Astrocyte (in vitro differentiated cells and primary cell): ENCODE measurements at regions not wholly inside any gene's neighbourhood (a gene's known extent, or its start where the extent isn't known, plus 50 kb on each side); places are given as distances from the start of the nearest gene placed in this dataset.

Experiments
- DNase-seq: peaks from one replicate; pipeline ENCODE4 v3.0.0-alpha.2; 2010; ENCODE audit warnings: low read depth
- FAIRE-seq: peaks from 2 replicates; lab custom pipeline; 2011; peaks lifted over from hg19 to GRCh38; lab: Jason Lieb, UNC
- H2AFZ ChIP-seq: 2 replicates; pipeline ENCODE4 v1.6.0; 2012; ENCODE audit warnings: low read depth, low read length, inconsistent platforms
- H3K27ac ChIP-seq: 2 replicates; pipeline ENCODE4 v1.5.1; 2011; ENCODE audit warnings: low read depth, low read length, inconsistent platforms
- H3K27me3 ChIP-seq: 2 replicates; pipeline ENCODE4 v1.6.0; 2011; ENCODE audit warnings: low read length, inconsistent platforms; ENCODE audit not compliant: insufficient read depth
- H3K36me3 ChIP-seq: 2 replicates; pipeline ENCODE4 v1.5.1; 2011; ENCODE audit warnings: low read length, inconsistent platforms; ENCODE audit not compliant: insufficient read depth
- H3K4me1 ChIP-seq: 2 replicates; pipeline ENCODE4 v1.5.1; 2011; ENCODE audit warnings: low read length, inconsistent platforms; ENCODE audit not compliant: insufficient read depth
- H3K4me2 ChIP-seq: 2 replicates; pipeline ENCODE4 v1.6.0; 2012; ENCODE audit warnings: low read length, inconsistent platforms
- H3K4me3 ChIP-seq: 2 replicates; pipeline ENCODE4 v1.5.1; 2011; ENCODE audit warnings: low read depth, mild to moderate bottlenecking, low read length, inconsistent platforms; ENCODE audit not compliant: insufficient read depth
- H3K79me2 ChIP-seq: 2 replicates; pipeline ENCODE4 v1.6.0; 2012; ENCODE audit warnings: mild to moderate bottlenecking, low read length, inconsistent platforms; ENCODE audit not compliant: insufficient read depth
- H3K9ac ChIP-seq: 2 replicates; pipeline ENCODE4 v1.6.0; 2012; ENCODE audit warnings: mild to moderate bottlenecking, low read length, inconsistent platforms
- H3K9me3 ChIP-seq: 2 replicates; pipeline ENCODE4 v1.5.1; 2012; ENCODE audit warnings: low read depth, mild to moderate bottlenecking, low read length, inconsistent platforms; ENCODE audit not compliant: insufficient read depth
- H4K20me1 ChIP-seq: 2 replicates; pipeline ENCODE4 v1.6.0; 2012; ENCODE audit warnings: low read length, inconsistent platforms; ENCODE audit not compliant: insufficient read depth
- H3K27ac Mint-ChIP-seq: one replicate; pipeline ENCODE4 v1.8.0; 2021; ENCODE audit warnings: mild to moderate bottlenecking, mixed read lengths; ENCODE audit not compliant: unreplicated experiment
- H3K27me3 Mint-ChIP-seq: one replicate; pipeline ENCODE4 v1.8.0; 2021; ENCODE audit warnings: low read depth, mixed read lengths; ENCODE audit not compliant: unreplicated experiment
- H3K36me3 Mint-ChIP-seq: one replicate; pipeline ENCODE4 v1.8.0; 2021; ENCODE audit warnings: low read depth, mixed read lengths; ENCODE audit not compliant: unreplicated experiment
- H3K4me1 Mint-ChIP-seq: one replicate; pipeline ENCODE4 v1.8.0; 2021; ENCODE audit warnings: low read depth, mixed read lengths; ENCODE audit not compliant: unreplicated experiment
- H3K4me3 Mint-ChIP-seq: one replicate; pipeline ENCODE4 v1.8.0; 2021; ENCODE audit warnings: mild to moderate bottlenecking, moderate library complexity, mixed read lengths; ENCODE audit not compliant: unreplicated experiment
- H3K9me3 Mint-ChIP-seq: one replicate; pipeline ENCODE4 v1.8.0; 2021; ENCODE audit warnings: mild to moderate bottlenecking, mixed read lengths; ENCODE audit not compliant: unreplicated experiment
- CTCF ChIP-seq: IDR thresholded peaks from 2 replicates; pipeline ENCODE4 v1.5.1; 2011; ENCODE audit warnings: low read depth, mild to moderate bottlenecking, inconsistent platforms, low read length, moderate library complexity; ENCODE audit not compliant: insufficient read depth
- EZH2 ChIP-seq: IDR thresholded peaks from 2 replicates; pipeline ENCODE4 v1.6.1; 2012; ENCODE audit warnings: mild to moderate bottlenecking, low read length, inconsistent platforms; ENCODE audit not compliant: insufficient read depth

GRCh38 chr2:173785813-173786212 lies 179.4 kb downstream of the SP3 start:
- H3K9me3 Mint-ChIP-seq = no peaks in the 10 kb centered on the region
- DNase-seq (no peak), FAIRE-seq (no peak)
- Histone ChIP-seq H3K9ac (no peak overlapping the region), H3K4me1 (no peaks in the 10 kb centered on the region), H3K4me3 (no peak overlapping the region), H3K27ac (no peak overlapping the region), H3K9me3 (no peaks in the 10 kb centered on the region), H4K20me1 (no peaks in the 10 kb centered on the region), H2AFZ (no peak overlapping the region), H3K36me3 (no peaks in the 10 kb centered on the region), H3K79me2 (no peaks in the 10 kb centered on the region), H3K27me3 (no peaks in the 10 kb centered on the region), H3K4me2 (no peak overlapping the region)
- TF ChIP-seq CTCF (no peak), EZH2 (no peak)
- H3K27me3 Mint-ChIP-seq = peaks cover 5% of the 10 kb centered on the region
- no peaks in the 10 kb centered on the region for H3K36me3 Mint-ChIP-seq
- no peak overlapping the region for H3K4me3 Mint-ChIP-seq
- H3K27ac Mint-ChIP-seq = no peak overlapping the region
- no peaks in the 10 kb centered on the region for H3K4me1 Mint-ChIP-seq

GRCh38 chr2:173791502-173791901 lies 173.7 kb downstream of the SP3 start:
- Histone ChIP-seq H3K36me3 (no peaks in the 10 kb centered on the region), H3K4me2 (no peak overlapping the region), H3K9ac (no peak overlapping the region), H3K4me3 (no peak overlapping the region), H3K79me2 (no peaks in the 10 kb centered on the region), H3K9me3 (no peaks in the 10 kb centered on the region), H3K27me3 (no peaks in the 10 kb centered on the region), H4K20me1 (no peaks in the 10 kb centered on the region), H3K4me1 (no peaks in the 10 kb centered on the region), H3K27ac (no peak overlapping the region), H2AFZ (no peak overlapping the region)
- H3K9me3 Mint-ChIP-seq = no peaks in the 10 kb centered on the region
- TF ChIP-seq EZH2 (no peak), CTCF (no peak)
- no peak for FAIRE-seq
- H3K27me3 Mint-ChIP-seq = peaks cover 9% of the 10 kb centered on the region
- H3K36me3 Mint-ChIP-seq = no peaks in the 10 kb centered on the region
- H3K4me1 Mint-ChIP-seq = peaks cover 2% of the 10 kb centered on the region
- no peak overlapping the region for H3K27ac Mint-ChIP-seq
- DNase-seq = no peak
- no peak overlapping the region for H3K4me3 Mint-ChIP-seq

- Histone ChIP-seq H3K27me3 (no peaks in the 10 kb centered on the region), H3K27ac (no peak overlapping the region), H2AFZ (no peak overlapping the region), H3K79me2 (no peaks in the 10 kb centered on the region), H3K9ac (no peak overlapping the region), H3K4me3 (no peak overlapping the region), H4K20me1 (no peaks in the 10 kb centered on the region), H3K4me1 (no peaks in the 10 kb centered on the region), H3K9me3 (no peaks in the 10 kb centered on the region), H3K36me3 (no peaks in the 10 kb centered on the region), H3K4me2 (no peak overlapping the region)
- Mint-ChIP-seq H3K27ac (no peak overlapping the region), H3K27me3 (peaks cover 6% of the 10 kb centered on the region), H3K9me3 (no peaks in the 10 kb centered on the region), H3K36me3 (no peaks in the 10 kb centered on the region), H3K4me1 (peaks cover 2% of the 10 kb centered on the region), H3K4me3 (no peak overlapping the region)
- FAIRE-seq = no peak
- no peak for TF ChIP-seq CTCF
- no peak for TF ChIP-seq EZH2
- DNase-seq = no peak
Observed at GRCh38 chr2:173792166-173792565, 173.0 kb downstream of the SP3 start.
